Neural cell (in vitro differentiated cells): ENCODE measurements at regions not wholly inside any gene's neighbourhood (a gene's known extent, or its start where the extent isn't known, plus 50 kb on each side); places are given as distances from the start of the nearest gene placed in this dataset.
A peak's percentile ranks its signal among the peaks of the same experiment; 100 is the strongest.

ENCODE experiments used
- H2AFZ ChIP-seq: fragments of 200-600, 300-800 bp; sonication (generic), shearing (Covaris generic); 2 replicates; pipeline ENCODE4 v1.6.0; 2014; ENCODE audit warnings: low read depth, mild to moderate bottlenecking, antibody characterized with exemption, low read length, moderate library complexity
- H3F3A ChIP-seq: fragments of 200-600 bp; shearing (Covaris generic); 2 replicates; pipeline ENCODE4 v1.6.1; 2016; ENCODE audit warnings: mild to moderate bottlenecking, moderate library complexity, mixed read lengths, antibody characterized with exemption, low read length; ENCODE audit not compliant: insufficient read depth, poor library complexity, severe bottlenecking
- H3K27ac ChIP-seq: fragments of 200-600, 300-800 bp; sonication (generic), shearing (Covaris generic); 2 replicates; pipeline ENCODE4 v1.5.1; 2014; ENCODE audit warnings: mild to moderate bottlenecking, low read length, moderate library complexity
- H3K27me3 ChIP-seq: fragments of 300-800, 200-600 bp; sonication (generic), shearing (Covaris generic); 2 replicates; pipeline ENCODE4 v1.6.0; 2014; ENCODE audit warnings: mild to moderate bottlenecking, low read depth, low read length, moderate library complexity; ENCODE audit not compliant: insufficient read depth
- H3K36me3 ChIP-seq: fragments of 300-800, 200-600 bp; sonication (generic), shearing (Covaris generic); 2 replicates; pipeline ENCODE4 v1.5.1; 2014; ENCODE audit warnings: mild to moderate bottlenecking, antibody characterized with exemption, low read length, moderate library complexity; ENCODE audit not compliant: insufficient read depth
- H3K4me2 ChIP-seq: fragments of 300-800, 200-600 bp; sonication (generic), shearing (Covaris generic); 2 replicates; pipeline ENCODE4 v1.6.0; 2014; ENCODE audit warnings: mild to moderate bottlenecking, low read length
- H3K4me3 ChIP-seq: fragments of 300-800, 200-600 bp; sonication (generic), shearing (Covaris generic); 2 replicates; pipeline ENCODE4 v1.5.1; 2014; ENCODE audit warnings: mild to moderate bottlenecking, low read length, moderate library complexity
- H3K79me2 ChIP-seq: fragments of 200-600 bp; shearing (Covaris generic); replicated peaks from 2 replicates; pipeline ENCODE4 v1.6.0; 2014; ENCODE audit warnings: mild to moderate bottlenecking, low read length, moderate library complexity; ENCODE audit not compliant: insufficient read depth
- H3K9ac ChIP-seq: fragments of 300-800, 200-600 bp; sonication (generic), shearing (Covaris generic); 2 replicates; pipeline ENCODE4 v1.6.1; 2016; ENCODE audit warnings: mild to moderate bottlenecking, low read length, mixed read lengths
- H3K9me2 ChIP-seq: fragments of 200-600 bp; shearing (Covaris generic); 2 replicates; pipeline ENCODE4 v1.6.1; 2016; ENCODE audit warnings: mild to moderate bottlenecking, low read length, mixed read lengths; ENCODE audit not compliant: insufficient read depth
- H3K9me3 ChIP-seq: fragments of 200-600, 300-800 bp; sonication (generic), shearing (Covaris generic); 2 replicates; pipeline ENCODE4 v1.6.1; 2016; ENCODE audit warnings: mild to moderate bottlenecking, mixed run types, low read length, moderate library complexity, mixed read lengths
- H4K20me1 ChIP-seq: fragments of 200-600 bp; shearing (Covaris generic); 2 replicates; pipeline ENCODE4 v1.6.1; 2016; ENCODE audit warnings: mild to moderate bottlenecking, mixed run types; ENCODE audit not compliant: insufficient read depth
- EP300 ChIP-seq: fragments of 450-650 bp; conservative IDR thresholded peaks from 2 replicates; pipeline ENCODE4 v1.6.1; 2014; ENCODE audit warnings: antibody characterized with exemption, mild to moderate bottlenecking, moderate library complexity; ENCODE audit not compliant: poor library complexity, severe bottlenecking
- EZH2 ChIP-seq: fragments of 200-600, 300-800 bp; shearing (Covaris generic), sonication (generic); IDR thresholded peaks from 2 replicates; pipeline ENCODE4 v1.6.1; 2014; ENCODE audit warnings: antibody characterized with exemption, low read length, borderline replicate concordance, mild to moderate bottlenecking; ENCODE audit not compliant: insufficient read depth, poor library complexity, severe bottlenecking
- MXI1 ChIP-seq: fragments of 450-650 bp; conservative IDR thresholded peaks from 2 replicates; pipeline ENCODE4 v1.6.1; 2014; ENCODE audit warnings: antibody characterized with exemption, mild to moderate bottlenecking; ENCODE audit not compliant: poor library complexity, severe bottlenecking
- POLR2AphosphoS5 ChIP-seq: IDR thresholded peaks from 2 replicates; pipeline ENCODE4 v1.6.1; 2012
- RAD21 ChIP-seq: fragments of 450-650 bp; conservative IDR thresholded peaks from 2 replicates; pipeline ENCODE4 v1.6.1; 2014; ENCODE audit warnings: antibody characterized with exemption, mild to moderate bottlenecking, moderate library complexity
- SMC3 ChIP-seq: fragments of 450-650 bp; conservative IDR thresholded peaks from 2 replicates; pipeline ENCODE4 v1.6.1; 2014; ENCODE audit warnings: antibody characterized with exemption, mild to moderate bottlenecking, moderate library complexity; ENCODE audit not compliant: poor library complexity
- TAF1 ChIP-seq: IDR thresholded peaks from 2 replicates; pipeline ENCODE4 v1.6.1; 2012; ENCODE audit warnings: low read depth
- TF ChIP-seq, protein P1 (sequence below): fragments of 450-650 bp; IDR thresholded peaks from 2 replicates; pipeline ENCODE4 v1.5.1; 2014; ENCODE audit warnings: antibody characterized with exemption, mild to moderate bottlenecking, moderate library complexity; ENCODE audit not compliant: poor library complexity, severe bottlenecking
- TF ChIP-seq, protein P2 (sequence below): IDR thresholded peaks from 2 replicates; pipeline ENCODE4 v1.6.1; 2012; ENCODE audit warnings: borderline replicate concordance

- Histone ChIP-seq H3K79me2 (no peaks in the 10 kb centered on the region), H3K9ac (no peak overlapping the region), H3K9me3 (no peaks in the 10 kb centered on the region), H3K4me3 (peak overlapping the region; percentile 12), H3K36me3 (no peaks in the 10 kb centered on the region), H3K4me2 (no peak overlapping the region), H3K9me2 (no peaks in the 10 kb centered on the region), H3K27me3 (no peaks in the 10 kb centered on the region), H3F3A (no peaks in the 10 kb centered on the region), H3K27ac (no peak overlapping the region), H2AFZ (no peak overlapping the region), H4K20me1 (no peaks in the 10 kb centered on the region)
- TF ChIP-seq, protein P1, sequence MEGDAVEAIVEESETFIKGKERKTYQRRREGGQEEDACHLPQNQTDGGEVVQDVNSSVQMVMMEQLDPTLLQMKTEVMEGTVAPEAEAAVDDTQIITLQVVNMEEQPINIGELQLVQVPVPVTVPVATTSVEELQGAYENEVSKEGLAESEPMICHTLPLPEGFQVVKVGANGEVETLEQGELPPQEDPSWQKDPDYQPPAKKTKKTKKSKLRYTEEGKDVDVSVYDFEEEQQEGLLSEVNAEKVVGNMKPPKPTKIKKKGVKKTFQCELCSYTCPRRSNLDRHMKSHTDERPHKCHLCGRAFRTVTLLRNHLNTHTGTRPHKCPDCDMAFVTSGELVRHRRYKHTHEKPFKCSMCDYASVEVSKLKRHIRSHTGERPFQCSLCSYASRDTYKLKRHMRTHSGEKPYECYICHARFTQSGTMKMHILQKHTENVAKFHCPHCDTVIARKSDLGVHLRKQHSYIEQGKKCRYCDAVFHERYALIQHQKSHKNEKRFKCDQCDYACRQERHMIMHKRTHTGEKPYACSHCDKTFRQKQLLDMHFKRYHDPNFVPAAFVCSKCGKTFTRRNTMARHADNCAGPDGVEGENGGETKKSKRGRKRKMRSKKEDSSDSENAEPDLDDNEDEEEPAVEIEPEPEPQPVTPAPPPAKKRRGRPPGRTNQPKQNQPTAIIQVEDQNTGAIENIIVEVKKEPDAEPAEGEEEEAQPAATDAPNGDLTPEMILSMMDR = no peak
- peak; percentile 21 for TF ChIP-seq POLR2AphosphoS5
Observed at GRCh38 chr21:35563885-35564451, 496.4 kb downstream of the SETD4 start.

DNA sequence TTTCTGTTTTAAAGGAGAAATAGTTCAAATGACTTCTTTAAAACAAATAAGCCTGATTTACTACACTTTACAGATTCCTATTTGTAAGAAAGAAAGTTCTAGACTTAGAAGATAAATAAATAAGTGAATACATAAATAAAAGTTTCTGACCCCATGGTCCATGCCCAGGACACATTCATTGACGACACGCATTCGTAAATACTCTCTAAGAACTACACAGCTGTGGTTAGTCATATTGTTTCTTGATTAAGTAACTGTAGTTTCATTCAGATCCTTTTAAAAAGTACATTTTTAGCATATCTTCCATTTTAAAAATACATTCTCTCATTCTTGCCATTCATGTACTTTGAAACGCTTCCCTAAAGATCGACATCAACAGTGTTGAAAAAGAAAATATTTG is 497.4 kb downstream of the SETD4 start:
- H4K20me1 ChIP-seq = no peaks in the 10 kb centered on the region
- H2AFZ ChIP-seq = no peak overlapping the region
- no peaks in the 10 kb centered on the region for H3K79me2 ChIP-seq
- H3K9me3 ChIP-seq = no peaks in the 10 kb centered on the region
- no peak overlapping the region for H3K4me2 ChIP-seq
- H3K36me3 ChIP-seq = no peaks in the 10 kb centered on the region
- no peak overlapping the region for H3K27ac ChIP-seq
- no peak overlapping the region for H3K4me3 ChIP-seq
- no peak overlapping the region for H3K9ac ChIP-seq
- H3K27me3 ChIP-seq = no peaks in the 10 kb centered on the region
- H3F3A ChIP-seq = no peaks in the 10 kb centered on the region
- H3K9me2 ChIP-seq = no peaks in the 10 kb centered on the region
- TF ChIP-seq SMC3 (no peak), TAF1 (no peak), POLR2AphosphoS5 (no peak), MXI1 (no peak), EP300 (no peak), RAD21 (no peak), EZH2 (no peak)
- TF ChIP-seq, protein P1 = no peak
- TF ChIP-seq, protein P2, sequence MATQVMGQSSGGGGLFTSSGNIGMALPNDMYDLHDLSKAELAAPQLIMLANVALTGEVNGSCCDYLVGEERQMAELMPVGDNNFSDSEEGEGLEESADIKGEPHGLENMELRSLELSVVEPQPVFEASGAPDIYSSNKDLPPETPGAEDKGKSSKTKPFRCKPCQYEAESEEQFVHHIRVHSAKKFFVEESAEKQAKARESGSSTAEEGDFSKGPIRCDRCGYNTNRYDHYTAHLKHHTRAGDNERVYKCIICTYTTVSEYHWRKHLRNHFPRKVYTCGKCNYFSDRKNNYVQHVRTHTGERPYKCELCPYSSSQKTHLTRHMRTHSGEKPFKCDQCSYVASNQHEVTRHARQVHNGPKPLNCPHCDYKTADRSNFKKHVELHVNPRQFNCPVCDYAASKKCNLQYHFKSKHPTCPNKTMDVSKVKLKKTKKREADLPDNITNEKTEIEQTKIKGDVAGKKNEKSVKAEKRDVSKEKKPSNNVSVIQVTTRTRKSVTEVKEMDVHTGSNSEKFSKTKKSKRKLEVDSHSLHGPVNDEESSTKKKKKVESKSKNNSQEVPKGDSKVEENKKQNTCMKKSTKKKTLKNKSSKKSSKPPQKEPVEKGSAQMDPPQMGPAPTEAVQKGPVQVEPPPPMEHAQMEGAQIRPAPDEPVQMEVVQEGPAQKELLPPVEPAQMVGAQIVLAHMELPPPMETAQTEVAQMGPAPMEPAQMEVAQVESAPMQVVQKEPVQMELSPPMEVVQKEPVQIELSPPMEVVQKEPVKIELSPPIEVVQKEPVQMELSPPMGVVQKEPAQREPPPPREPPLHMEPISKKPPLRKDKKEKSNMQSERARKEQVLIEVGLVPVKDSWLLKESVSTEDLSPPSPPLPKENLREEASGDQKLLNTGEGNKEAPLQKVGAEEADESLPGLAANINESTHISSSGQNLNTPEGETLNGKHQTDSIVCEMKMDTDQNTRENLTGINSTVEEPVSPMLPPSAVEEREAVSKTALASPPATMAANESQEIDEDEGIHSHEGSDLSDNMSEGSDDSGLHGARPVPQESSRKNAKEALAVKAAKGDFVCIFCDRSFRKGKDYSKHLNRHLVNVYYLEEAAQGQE = no peak
